Retinal pigment epithelial cell (primary cell): ENCODE measurements at regions not wholly inside any gene's neighbourhood (a gene's known extent, or its start where the extent isn't known, plus 50 kb on each side); places are given as distances from the start of the nearest gene placed in this dataset.
A peak's percentile ranks its signal among the peaks of the same experiment; 100 is the strongest.
"Not testable (repeated sequence)": the region's sequence is repeated elsewhere in the genome, so short reads cannot be mapped to it uniquely, and the experiment has no call there.

Experiments
- DNase-seq: peaks from one replicate; pipeline ENCODE4 v3.0.0-alpha.2; 2010; ENCODE audit warnings: low read depth
- H3K4me3 ChIP-seq: 2 replicates; pipeline ENCODE4 v1.5.1; 2011; ENCODE audit warnings: mild to moderate bottlenecking, low read length, control low read depth, moderate library complexity
- TF ChIP-seq, protein P1 (sequence below): conservative IDR thresholded peaks from 2 replicates; pipeline ENCODE4 v1.5.1; 2011; ENCODE audit warnings: low read depth, low read length, control low read depth, inconsistent platforms

DNA sequence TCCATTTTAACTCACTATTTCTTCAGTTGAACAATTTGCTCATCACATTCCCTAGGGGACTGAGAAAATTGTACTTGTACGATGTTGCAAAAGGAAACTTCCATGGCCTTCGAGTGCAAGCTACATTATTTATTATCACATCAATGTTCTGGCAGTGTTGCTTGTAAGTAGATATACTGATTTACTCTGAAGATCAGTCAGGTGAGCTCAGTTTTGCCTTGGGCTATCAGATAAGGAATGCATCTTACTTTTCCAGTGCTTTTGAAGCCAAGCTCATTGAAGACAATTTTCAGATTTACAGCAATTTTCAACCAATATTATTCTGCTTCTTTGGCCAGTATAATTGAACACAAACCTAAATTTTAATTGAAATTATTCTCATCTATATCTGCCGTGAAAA lies 1296.9 kb downstream of the RAPGEF2 start:
- TF ChIP-seq, protein P1, sequence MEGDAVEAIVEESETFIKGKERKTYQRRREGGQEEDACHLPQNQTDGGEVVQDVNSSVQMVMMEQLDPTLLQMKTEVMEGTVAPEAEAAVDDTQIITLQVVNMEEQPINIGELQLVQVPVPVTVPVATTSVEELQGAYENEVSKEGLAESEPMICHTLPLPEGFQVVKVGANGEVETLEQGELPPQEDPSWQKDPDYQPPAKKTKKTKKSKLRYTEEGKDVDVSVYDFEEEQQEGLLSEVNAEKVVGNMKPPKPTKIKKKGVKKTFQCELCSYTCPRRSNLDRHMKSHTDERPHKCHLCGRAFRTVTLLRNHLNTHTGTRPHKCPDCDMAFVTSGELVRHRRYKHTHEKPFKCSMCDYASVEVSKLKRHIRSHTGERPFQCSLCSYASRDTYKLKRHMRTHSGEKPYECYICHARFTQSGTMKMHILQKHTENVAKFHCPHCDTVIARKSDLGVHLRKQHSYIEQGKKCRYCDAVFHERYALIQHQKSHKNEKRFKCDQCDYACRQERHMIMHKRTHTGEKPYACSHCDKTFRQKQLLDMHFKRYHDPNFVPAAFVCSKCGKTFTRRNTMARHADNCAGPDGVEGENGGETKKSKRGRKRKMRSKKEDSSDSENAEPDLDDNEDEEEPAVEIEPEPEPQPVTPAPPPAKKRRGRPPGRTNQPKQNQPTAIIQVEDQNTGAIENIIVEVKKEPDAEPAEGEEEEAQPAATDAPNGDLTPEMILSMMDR: no peak
- no peak for DNase-seq
- no peak overlapping the region for H3K4me3 ChIP-seq

DNA sequence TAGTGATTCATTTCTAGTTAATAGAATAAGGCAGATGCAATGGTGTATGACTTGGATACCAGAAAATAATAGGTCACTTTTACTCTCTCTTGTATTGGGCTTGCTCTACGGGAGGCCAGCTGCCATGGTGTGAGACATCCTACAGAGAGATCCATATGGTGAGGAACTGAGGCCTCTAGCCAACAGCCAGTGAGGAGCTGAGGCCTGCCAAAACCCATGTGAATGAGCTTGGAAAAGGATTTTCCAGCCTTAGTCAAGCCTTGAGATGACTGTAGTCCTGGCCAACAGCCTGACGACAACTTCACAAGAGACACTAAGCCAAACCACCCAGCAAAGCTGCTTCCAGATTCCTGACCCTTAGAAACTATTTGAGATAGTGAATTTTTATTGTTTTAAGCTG lies 1300.2 kb downstream of the RAPGEF2 start:
- H3K4me3 ChIP-seq: no peak overlapping the region
- TF ChIP-seq, protein P1: no peak
- no peak for DNase-seq

DNA sequence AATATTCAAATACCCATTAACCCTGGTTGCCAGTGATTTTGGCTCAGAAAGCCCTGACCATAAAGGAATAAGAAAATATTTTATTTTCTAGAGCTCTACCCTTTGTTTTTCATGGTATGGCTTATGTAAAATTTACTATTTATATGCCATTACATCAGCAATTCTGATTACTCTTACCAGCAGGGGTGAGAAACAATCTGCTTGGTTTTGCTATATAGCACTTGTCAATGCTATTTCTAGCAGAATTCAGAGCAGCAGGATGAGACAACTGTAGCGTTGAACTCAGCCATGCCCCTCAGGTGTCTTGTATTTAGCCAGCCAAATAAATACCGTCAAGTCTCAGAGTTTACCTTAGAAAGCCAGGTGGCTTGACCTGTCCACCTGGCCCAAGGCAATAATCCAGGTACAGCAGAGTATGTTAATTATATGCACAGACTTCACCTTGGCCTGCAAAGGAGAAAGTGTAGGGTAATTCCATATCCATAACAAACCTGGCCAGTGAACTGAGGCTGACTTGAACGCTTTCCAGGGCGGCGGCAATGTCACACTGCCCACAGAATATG lies 1303.5 kb downstream of the RAPGEF2 start:
- TF ChIP-seq, protein P1: no peak
- DNase-seq: no peak
- no peak overlapping the region for H3K4me3 ChIP-seq

DNA sequence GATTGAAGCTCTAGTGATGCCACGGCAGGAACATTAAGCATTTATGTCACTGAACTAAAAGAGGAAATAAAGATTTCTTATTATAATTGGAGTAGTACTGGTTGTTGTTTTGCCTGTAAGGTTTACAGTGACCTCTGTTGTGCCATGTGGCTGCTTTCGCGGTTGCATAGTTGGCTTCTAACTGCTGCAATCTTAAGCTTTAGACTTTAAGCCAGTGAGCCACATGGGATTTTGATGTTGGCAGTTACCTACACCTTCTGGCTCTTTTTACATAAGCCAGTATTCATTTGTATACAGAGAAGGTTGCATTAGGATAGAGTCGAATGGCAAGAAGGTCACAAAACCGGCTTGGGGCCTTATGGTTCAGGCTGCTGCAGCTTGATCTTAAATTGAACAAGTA lies 1311.6 kb downstream of the RAPGEF2 start:
- H3K4me3 ChIP-seq: no peak overlapping the region
- DNase-seq: peak; percentile 25
- TF ChIP-seq, protein P1: no peak

DNA sequence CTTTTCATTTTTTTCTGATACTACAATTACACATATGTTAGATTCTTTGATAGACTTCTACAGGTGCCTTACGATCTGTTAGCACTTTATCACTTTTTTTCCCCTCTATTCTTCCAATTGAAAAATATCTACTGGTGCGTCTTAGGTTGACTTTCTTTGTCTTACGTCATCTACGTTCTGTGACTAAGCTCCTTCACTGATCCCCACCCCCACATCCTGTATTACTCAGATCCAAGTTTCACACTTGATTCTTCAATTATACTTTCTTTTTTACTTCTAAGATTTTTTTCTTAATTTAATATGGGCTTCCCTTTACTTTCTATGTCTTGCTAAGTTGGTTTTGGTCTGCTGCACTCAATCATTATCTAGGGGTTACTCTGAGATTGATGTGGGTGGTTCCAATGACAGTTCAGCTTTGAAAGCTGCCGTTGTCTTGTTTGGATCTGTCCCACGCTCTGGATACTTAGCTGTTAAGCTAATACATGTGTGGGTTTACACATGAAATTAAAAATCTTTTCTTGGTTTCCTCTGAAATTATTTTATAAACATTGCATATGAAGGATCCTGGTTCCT lies 1321.1 kb downstream of the RAPGEF2 start:
- TF ChIP-seq, protein P1: no peak
- no peak for DNase-seq
- H3K4me3 ChIP-seq: no peak overlapping the region

DNA sequence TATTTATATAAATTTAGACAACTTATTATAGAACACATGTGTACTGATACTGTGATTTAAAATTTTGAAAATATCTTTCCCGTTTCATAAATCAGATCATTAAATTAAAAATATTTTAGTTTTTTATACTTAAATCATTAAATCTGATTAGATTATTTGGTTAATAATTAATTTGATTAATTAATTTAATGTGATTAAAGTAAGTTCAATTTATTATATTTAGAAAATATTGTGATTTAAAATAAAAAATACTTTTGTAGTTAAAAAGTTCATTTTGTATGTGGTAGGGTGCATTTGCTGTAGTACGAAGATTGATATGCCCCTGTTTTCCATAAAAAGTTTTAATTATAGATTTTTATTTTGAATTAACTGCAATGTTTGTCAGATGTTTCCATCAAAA lies 1323.4 kb downstream of the RAPGEF2 start:
- DNase-seq: no peak
- TF ChIP-seq, protein P1: no peak

DNA sequence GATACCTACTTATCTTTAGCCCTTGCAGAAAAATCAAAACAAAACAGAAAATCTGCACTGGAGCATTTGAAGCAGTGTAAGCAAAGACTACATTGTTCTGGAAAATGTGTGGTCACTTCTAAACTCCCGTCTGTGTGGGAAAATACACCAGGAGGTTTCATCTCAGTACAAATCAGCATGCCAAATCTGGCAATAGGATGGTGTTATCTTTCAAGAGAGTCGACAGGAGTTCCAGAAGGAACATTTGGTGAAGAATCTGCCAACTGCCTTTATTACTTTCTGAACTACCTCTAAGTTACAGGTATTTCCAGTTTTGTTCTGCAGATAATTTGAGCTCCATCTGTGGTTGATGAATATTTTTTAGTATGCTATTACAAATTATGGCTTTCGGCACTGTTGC lies 1348.0 kb downstream of the RAPGEF2 start:
- DNase-seq: no peak
- TF ChIP-seq, protein P1: no peak
- H3K4me3 ChIP-seq: no peak overlapping the region

More for the DNA sequence above, 1323.4 kb downstream of the RAPGEF2 start:
- H3K4me3 ChIP-seq: no peak overlapping the region

DNA sequence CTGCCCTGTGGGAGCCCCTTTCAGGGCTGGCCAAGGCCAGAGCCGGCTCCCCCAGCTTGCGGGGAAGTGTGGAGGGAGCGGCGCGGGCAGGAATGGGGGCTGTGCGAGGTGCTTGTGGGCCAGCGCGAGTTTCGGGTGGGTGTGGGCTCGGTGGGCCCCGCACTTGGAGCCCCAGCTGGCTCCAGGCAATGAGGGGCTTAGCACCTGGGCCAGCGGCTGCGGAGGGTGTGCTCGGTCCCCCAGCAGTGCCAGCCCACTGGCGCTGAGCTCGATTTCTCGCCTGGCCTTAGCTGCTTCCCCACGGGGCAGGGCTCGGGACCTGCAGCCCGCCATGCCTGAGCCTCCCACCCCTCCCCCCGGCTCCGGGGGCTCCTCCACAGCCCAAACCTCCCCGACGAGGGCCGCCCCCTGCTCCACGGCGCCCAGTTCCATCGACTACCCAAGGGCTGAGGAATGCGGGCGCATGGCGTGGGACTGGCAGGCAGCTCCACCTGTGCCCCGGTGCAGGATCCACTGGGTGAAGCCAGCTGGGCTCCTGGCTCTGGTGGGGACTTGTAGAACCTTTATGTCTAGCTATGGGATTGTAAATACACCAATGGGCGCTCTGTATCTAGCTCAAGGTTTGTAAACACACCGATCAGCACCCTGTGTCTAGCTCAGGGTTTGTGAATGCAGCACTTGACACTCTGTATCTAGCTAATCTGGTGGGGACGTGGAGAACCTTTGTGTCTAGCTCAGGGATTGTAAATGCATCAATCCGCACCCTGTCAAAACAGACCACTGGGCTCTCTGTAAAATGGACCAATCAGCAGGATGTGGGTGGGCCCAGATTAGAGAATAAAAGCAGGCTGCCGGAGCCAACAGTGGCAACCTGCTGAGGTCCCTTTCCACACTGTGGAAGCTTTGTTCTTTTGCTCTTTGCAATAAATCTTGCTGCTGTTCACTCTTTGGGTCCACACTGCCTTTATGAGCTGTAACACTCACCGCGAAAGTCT lies 1379.1 kb downstream of the RAPGEF2 start:
- not testable (repeated sequence) for H3K4me3 ChIP-seq, DNase-seq
